CD4-positive, alpha-beta T cell treated with Interleukin-4 for 4 hours (primary cell): ENCODE measurements at regions not wholly inside any gene's neighbourhood (a gene's known extent, or its start where the extent isn't known, plus 50 kb on each side); places are given as distances from the start of the nearest gene placed in this dataset.

Experiments
- DNase-seq: peaks from one replicate; pipeline ENCODE4 v3.0.0-alpha.2; 2020

GRCh38 chr11:8321876-8322275 lies 58.2 kb upstream of the LMO1 start:
- no peak for DNase-seq

- DNase-seq = no peak
Measured at GRCh38 chr11:8320076-8320475, 56.4 kb upstream of the LMO1 start.

- DNase-seq = no peak
Measured at GRCh38 chr11:8318536-8318935, 54.9 kb upstream of the LMO1 start.

DNA sequence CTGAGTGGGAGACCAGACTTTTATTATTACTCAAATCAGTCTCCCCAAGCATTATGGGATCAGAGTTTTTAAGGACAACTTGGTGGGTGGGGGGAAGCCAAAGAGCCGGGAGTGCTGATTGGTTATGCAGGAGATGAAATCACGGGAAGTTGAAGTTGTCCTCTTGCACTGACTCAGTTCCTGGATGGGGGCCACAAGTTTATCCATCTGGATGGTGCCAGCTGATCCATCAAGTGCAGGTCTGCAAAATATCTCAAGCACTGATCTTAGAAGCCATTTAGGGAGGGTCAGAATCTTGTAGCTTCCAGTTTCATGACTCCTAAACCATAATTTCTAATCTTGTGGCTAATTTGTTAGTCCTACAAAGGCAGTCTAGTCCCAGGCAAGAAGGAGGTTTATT lies 53.5 kb upstream of the LMO1 start:
- no peak for DNase-seq

DNA sequence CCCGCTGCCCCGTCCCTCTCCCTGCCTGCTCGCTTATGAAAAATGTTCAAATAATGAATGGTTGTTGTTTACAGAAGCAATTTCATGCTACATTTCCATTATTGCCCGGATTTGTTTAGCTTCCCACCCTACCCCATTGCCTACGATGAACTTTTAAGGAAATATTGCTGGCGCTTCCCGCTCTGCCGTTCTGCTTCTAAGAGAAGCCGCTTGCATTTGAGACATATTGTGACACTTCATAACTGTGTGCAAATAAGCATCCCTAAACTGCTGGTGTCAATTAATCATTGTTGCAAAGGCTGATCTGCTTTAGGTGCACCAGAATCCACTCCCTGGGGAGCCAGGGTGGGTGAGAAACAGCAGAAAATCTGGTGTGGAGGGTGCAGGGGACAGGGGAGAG lies 52.3 kb upstream of the LMO1 start:
- DNase-seq = no peak

GRCh38 chr11:8315463-8315862 lies 51.8 kb upstream of the LMO1 start:
- no peak for DNase-seq

- no peak for DNase-seq
Measured at GRCh38 chr11:8314916-8315315, 51.2 kb upstream of the LMO1 start.

- DNase-seq = no peak
Measured at GRCh38 chr11:8313504-8314090, 49.9 kb upstream of the LMO1 start.
